ENCODE measurements at regions not wholly inside any gene's neighbourhood (a gene's known extent, or its start where the extent isn't known, plus 50 kb on each side); places are given as distances from the start of the nearest gene placed in this dataset.

- TF ChIP-seq KDM1A (IDR thresholded peaks at IDR 0.05; ENCODE audit: borderline replicate concordance, low read length) = no peak
- no peak for TF ChIP-seq BRCA1 (IDR thresholded peaks at IDR 0.05; ENCODE audit: low read depth, low read length)
- TF ChIP-seq SP2 (IDR thresholded peaks at IDR 0.05; ENCODE audit: low read length) = no peak
- no peak for TF ChIP-seq SP4 (IDR thresholded peaks at IDR 0.05; ENCODE audit: low read length)
- no peak for TF ChIP-seq GABPA (IDR thresholded peaks at IDR 0.05; ENCODE audit: borderline replicate concordance, insufficient read depth, low read length)
- TF ChIP-seq SIRT6 (IDR thresholded peaks at IDR 0.05; ENCODE audit: low read length) = no peak
- TF ChIP-seq JUN (IDR thresholded peaks at IDR 0.05; ENCODE audit: low read depth, low read length) = no peak
These were observed 71.8 kb upstream of the CENPW start (continued) for GRCh38 chr6:126268092-126268491.

All from H1 (cell line).